Suprapubic skin (tissue), 4 donors: ENCODE measurements at regions not wholly inside any gene's neighbourhood (a gene's known extent, or its start where the extent isn't known, plus 50 kb on each side); places are given as distances from the start of the nearest gene placed in this dataset.

ENCODE experiments used
- DNase-seq, 2 donors: peaks; one replicate each; pipeline ENCODE4 v3.0.0-alpha.2; 2019; ENCODE audit warnings: low spot score in 2 of 2
- H3K27ac ChIP-seq: fragments of 200-600 bp; sonication (generic); one replicate; pipeline ENCODE4 v1.5.1; 2019
- H3K27me3 ChIP-seq: fragments of 200-600 bp; sonication (generic); one replicate; pipeline ENCODE4 v1.5.1; 2019
- H3K36me3 ChIP-seq: fragments of 200-600 bp; sonication (generic); one replicate; pipeline ENCODE4 v1.5.1; 2019
- H3K4me1 ChIP-seq: fragments of 200-600 bp; sonication (generic); one replicate; pipeline ENCODE4 v1.5.1; 2019
- H3K4me3 ChIP-seq: fragments of 200-600 bp; sonication (generic); one replicate; pipeline ENCODE4 v1.5.1; 2019; ENCODE audit warnings: mild to moderate bottlenecking
- H3K9me3 ChIP-seq: fragments of 200-600 bp; sonication (generic); one replicate; pipeline ENCODE4 v1.5.1; 2019
- EP300 ChIP-seq: sonication (generic); formaldehyde crosslinking; IDR thresholded peaks from one replicate; pipeline ENCODE4 v1.6.1; 2017; ENCODE audit warnings: antibody characterized with exemption
- POLR2A ChIP-seq, 2 donors: fragments of 450-650 bp; IDR thresholded peaks; one replicate each; pipeline ENCODE4 v1.6.1; 2017; ENCODE audit warnings: antibody characterized with exemption in 2 of 2, mild to moderate bottlenecking in 2 of 2, moderate library complexity in 2 of 2
- POLR2AphosphoS5 ChIP-seq, 3 donors: sonication (generic); formaldehyde crosslinking; IDR thresholded peaks; one replicate each; pipeline ENCODE4 v1.6.1; 2017; ENCODE audit warnings: antibody characterized with exemption in 3 of 3
- WGBS: methylation state at CpG from one replicate; pipeline ENCODE4 v1.1.5; 2018; 5-methylcytosine and 5-hydroxymethylcytosine counted together
- TF ChIP-seq, protein P1 (sequence below), 2 donors: fragments of 200-600 bp in 1 of 2; fragments of 450-650 bp in 1 of 2; sonication (generic) in 1 of 2; IDR thresholded peaks; one replicate each; pipeline ENCODE4 v1.5.1; 2016 to 2019; ENCODE audit warnings: antibody characterized with exemption in 2 of 2, mild to moderate bottlenecking in 1 of 2, moderate library complexity in 1 of 2

DNA sequence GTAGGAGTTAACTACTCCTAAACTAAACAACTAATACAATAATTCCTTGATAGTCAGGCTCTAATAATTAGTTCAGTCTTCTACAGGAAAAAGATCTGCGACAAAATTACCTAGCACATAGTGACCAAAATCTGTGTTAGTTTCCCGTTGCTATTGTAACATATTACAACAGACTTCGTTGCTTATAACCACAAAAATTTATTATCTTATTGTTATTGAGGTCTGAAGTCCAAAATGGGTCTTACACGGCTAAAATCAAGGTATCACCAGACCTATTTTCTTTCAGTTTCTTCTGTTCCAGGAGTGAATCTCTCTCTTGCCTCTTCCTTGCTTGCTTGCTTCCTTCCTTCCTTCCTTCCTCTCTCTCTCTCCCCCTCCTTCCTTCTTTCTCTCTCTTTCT lies 993.6 kb upstream of the SPRY2 start:
- H3K36me3 ChIP-seq = no peaks in the 10 kb centered on the region
- no peak overlapping the region for H3K4me3 ChIP-seq
- no peak for TF ChIP-seq EP300
- TF ChIP-seq POLR2AphosphoS5 (IDR thresholded peaks at IDR 0.05) = no peak
- no peak for TF ChIP-seq POLR2A (IDR thresholded peaks at IDR 0.05)
- TF ChIP-seq, protein P1, sequence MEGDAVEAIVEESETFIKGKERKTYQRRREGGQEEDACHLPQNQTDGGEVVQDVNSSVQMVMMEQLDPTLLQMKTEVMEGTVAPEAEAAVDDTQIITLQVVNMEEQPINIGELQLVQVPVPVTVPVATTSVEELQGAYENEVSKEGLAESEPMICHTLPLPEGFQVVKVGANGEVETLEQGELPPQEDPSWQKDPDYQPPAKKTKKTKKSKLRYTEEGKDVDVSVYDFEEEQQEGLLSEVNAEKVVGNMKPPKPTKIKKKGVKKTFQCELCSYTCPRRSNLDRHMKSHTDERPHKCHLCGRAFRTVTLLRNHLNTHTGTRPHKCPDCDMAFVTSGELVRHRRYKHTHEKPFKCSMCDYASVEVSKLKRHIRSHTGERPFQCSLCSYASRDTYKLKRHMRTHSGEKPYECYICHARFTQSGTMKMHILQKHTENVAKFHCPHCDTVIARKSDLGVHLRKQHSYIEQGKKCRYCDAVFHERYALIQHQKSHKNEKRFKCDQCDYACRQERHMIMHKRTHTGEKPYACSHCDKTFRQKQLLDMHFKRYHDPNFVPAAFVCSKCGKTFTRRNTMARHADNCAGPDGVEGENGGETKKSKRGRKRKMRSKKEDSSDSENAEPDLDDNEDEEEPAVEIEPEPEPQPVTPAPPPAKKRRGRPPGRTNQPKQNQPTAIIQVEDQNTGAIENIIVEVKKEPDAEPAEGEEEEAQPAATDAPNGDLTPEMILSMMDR (IDR thresholded peaks at IDR 0.05) = no peak
- peaks cover 7% of the 10 kb centered on the region for H3K9me3 ChIP-seq
- WGBS = 87% methylated on average over 4 of the region's 4 CpGs
- H3K27me3 ChIP-seq = no peaks in the 10 kb centered on the region
- DNase-seq = no peak
- H3K27ac ChIP-seq = no peak overlapping the region
- H3K4me1 ChIP-seq = no peaks in the 10 kb centered on the region

DNA sequence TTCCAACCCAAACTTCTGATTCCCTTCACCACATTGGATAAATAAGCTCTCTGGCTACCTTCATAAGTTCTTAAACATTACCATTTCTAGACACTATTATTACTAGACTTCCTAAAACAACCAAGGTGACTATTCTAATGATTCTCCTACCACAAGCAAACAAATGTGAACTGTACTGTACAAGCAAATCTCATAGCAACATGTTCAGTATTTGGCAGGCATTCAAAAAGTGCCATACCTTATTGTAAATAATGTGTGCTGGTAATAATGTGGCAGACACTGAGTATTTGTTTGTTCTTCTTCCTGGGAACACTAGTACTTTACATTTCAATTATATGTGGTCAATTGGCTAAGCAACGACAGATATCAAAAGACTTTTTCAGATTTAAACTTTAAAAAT lies 986.0 kb upstream of the SPRY2 start:
- Histone ChIP-seq H3K36me3 (no peaks in the 10 kb centered on the region), H3K27ac (no peak overlapping the region), H3K27me3 (no peaks in the 10 kb centered on the region), H3K4me1 (no peaks in the 10 kb centered on the region), H3K9me3 (peaks cover 7% of the 10 kb centered on the region), H3K4me3 (no peak overlapping the region)
- 76% methylated on average over 1 of the region's 1 CpG for WGBS
- TF ChIP-seq POLR2A (IDR thresholded peaks at IDR 0.05) (no peak), POLR2AphosphoS5 (IDR thresholded peaks at IDR 0.05) (no peak), EP300 (no peak)
- TF ChIP-seq, protein P1 (IDR thresholded peaks at IDR 0.05) = no peak
- no peak for DNase-seq

DNA sequence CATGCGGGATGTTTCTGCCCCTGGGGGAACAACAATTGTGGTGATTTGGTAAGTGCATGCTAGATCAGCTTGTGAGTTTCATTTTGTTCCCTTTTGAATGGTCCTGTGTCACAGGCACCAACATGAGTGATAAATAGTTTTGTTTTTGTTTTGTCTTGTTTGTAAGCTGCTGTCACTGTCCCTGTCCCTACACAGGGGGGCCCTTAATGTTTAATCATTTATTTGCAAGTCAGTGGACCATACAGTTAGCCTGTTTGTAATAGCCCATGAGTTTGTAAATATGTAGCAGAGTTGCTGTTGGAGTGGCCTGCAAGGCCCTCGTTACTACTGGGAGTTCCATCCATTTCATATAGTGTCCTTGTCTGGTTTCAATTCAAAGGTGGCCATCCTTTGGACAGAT lies 979.6 kb upstream of the SPRY2 start:
- H3K27ac ChIP-seq = no peak overlapping the region
- no peak for TF ChIP-seq POLR2A (IDR thresholded peaks at IDR 0.05)
- TF ChIP-seq EP300 = no peak
- TF ChIP-seq POLR2AphosphoS5 (IDR thresholded peaks at IDR 0.05) = no peak
- TF ChIP-seq, protein P1 (IDR thresholded peaks at IDR 0.05) = no peak
- no peaks in the 10 kb centered on the region for H3K4me1 ChIP-seq
- no peak overlapping the region for H3K4me3 ChIP-seq
- no peak for DNase-seq
- 85% methylated on average over 2 of the region's 2 CpGs for WGBS
- H3K36me3 ChIP-seq = no peaks in the 10 kb centered on the region
- H3K27me3 ChIP-seq = no peaks in the 10 kb centered on the region
- H3K9me3 ChIP-seq = peaks cover 5% of the 10 kb centered on the region

DNA sequence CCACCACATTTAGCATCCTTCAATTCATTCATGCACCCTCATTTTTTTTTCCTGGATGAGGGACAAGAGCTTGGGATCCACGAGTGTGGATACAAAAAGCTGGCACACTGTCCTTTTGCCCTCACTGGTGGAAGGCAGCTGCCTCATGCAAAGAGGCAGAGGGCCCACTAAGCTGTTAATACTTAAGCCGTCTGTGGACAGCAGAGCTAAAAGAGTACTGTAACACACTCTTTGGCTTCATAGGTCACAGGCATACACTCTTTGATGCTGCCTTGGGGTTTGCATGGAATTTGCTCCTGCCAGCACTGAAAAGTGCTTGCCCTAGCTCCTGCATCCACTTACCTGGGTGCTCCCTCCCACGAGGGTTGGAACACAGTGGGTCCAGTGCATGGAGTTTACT lies 978.4 kb upstream of the SPRY2 start:
- H3K27me3 ChIP-seq = no peaks in the 10 kb centered on the region
- H3K36me3 ChIP-seq = no peaks in the 10 kb centered on the region
- H3K27ac ChIP-seq = no peak overlapping the region
- H3K4me1 ChIP-seq = no peaks in the 10 kb centered on the region
- 73% methylated on average over 1 of the region's 3 CpGs for WGBS
- peaks cover 5% of the 10 kb centered on the region for H3K9me3 ChIP-seq
- DNase-seq = no peak
- no peak overlapping the region for H3K4me3 ChIP-seq
- TF ChIP-seq EP300 = no peak
- no peak for TF ChIP-seq POLR2A (IDR thresholded peaks at IDR 0.05)
- TF ChIP-seq, protein P1 (IDR thresholded peaks at IDR 0.05) = no peak
- no peak for TF ChIP-seq POLR2AphosphoS5 (IDR thresholded peaks at IDR 0.05)

DNA sequence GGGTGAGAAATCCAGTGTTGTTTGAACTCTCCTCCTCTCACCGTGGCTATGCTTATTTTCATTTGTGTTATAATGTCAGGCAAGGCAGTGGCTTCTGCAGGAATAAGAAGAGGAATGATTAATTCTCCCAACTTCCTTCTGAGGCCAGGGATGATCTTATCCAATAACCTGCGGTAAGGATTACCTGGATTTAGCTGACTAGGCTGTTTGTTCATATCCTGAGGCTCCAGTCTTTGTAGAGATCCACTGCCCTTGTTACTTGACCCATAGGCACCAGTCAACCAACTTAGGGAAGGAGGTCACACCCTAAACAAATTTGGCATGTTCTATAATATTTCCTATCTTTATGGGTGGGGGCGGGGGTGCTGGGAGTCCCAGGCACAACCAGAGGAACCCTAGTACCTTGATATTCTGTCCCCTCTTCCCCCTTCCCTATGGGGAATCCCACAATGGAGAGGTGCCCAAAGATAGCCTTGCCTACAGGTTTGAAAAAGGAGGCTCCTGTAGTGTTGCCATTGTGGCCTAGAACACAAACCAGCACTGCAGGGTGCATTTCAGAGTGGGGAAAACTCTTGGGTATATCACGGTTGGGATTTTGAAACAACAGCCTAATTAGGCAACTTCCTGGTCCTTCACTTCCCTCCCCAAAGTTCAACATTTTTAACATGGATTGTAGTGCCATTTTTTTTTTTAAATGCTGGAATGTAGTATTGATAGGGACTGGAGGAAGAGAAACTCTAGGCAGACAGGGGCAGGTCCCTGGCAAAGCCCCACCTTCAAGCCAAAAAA lies 977.5 kb upstream of the SPRY2 start:
- no peaks in the 10 kb centered on the region for H3K36me3 ChIP-seq
- 76% methylated on average over 4 of the region's 4 CpGs for WGBS
- TF ChIP-seq, protein P1 (IDR thresholded peaks at IDR 0.05) = no peak
- no peak for TF ChIP-seq POLR2AphosphoS5 (IDR thresholded peaks at IDR 0.05)
- no peak for TF ChIP-seq EP300
- TF ChIP-seq POLR2A (IDR thresholded peaks at IDR 0.05) = no peak
- H3K27me3 ChIP-seq = no peaks in the 10 kb centered on the region
- H3K9me3 ChIP-seq = peaks cover 5% of the 10 kb centered on the region
- no peak for DNase-seq
- H3K4me1 ChIP-seq = no peaks in the 10 kb centered on the region
- H3K4me3 ChIP-seq = no peak overlapping the region
- no peak overlapping the region for H3K27ac ChIP-seq
